ENCODE measurements at regions not wholly inside any gene's neighbourhood (a gene's known extent, or its start where the extent isn't known, plus 50 kb on each side); places are given as distances from the start of the nearest gene placed in this dataset.

DNA sequence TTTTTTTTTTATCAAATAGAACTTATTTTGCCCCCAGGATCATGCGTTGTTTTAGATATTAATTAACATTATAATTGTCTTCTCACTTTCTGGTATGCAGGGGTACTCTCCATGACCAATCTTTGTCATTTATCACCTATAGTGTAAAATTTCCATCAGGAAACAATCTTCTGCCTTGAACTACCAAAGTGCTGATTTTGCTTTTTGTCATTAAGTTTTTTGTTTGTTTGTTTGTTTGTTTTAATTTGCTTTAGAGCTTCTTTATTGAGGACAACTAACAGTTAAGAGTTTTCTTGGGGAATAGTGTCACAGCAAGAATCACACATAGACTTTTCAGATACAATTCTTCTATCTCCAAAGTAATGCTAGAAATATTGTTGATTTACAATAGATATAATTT is 171.2 kb upstream of the PRPS1L1 start:
- H3K4me1 Mint-ChIP-seq = no peaks in the 10 kb centered on the region
- no peak overlapping the region for H3K27ac Mint-ChIP-seq
- no peak for DNase-seq
- H3K4me3 Mint-ChIP-seq = no peak overlapping the region
- H3K9me3 Mint-ChIP-seq = no peaks in the 10 kb centered on the region
- H3K36me3 Mint-ChIP-seq (ENCODE audit: low read depth) = no peaks in the 10 kb centered on the region
- no peaks in the 10 kb centered on the region for H3K27me3 Mint-ChIP-seq
- intact Hi-C loops (cut with micrococcal nuclease) = no loop called here

DNA sequence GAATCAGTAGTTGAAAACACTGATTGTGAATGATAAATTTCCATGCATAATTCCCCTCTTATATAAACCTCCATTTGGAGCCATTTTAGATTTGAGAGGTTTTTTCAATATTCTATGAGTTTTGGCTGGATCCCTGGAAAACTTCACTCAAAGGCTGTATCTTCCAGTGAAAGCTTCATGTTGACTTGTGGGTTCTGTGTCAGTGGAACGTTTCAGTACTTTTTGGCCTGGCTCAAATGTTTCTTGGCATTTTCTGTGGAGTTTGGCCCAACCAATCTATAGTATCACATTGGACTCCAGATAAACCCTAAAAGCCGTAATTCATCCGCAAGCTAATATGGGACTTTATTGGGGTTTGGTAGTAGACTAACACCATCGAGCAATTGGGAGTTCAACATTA is 172.6 kb upstream of the PRPS1L1 start:
- no peak for DNase-seq
- Mint-ChIP-seq H3K27me3 (no peaks in the 10 kb centered on the region), H3K4me3 (no peak overlapping the region), H3K9me3 (no peaks in the 10 kb centered on the region), H3K4me1 (no peaks in the 10 kb centered on the region), H3K27ac (no peak overlapping the region), H3K36me3 (ENCODE audit: low read depth) (no peaks in the 10 kb centered on the region)
- intact Hi-C loops (cut with micrococcal nuclease) = no loop called here

DNA sequence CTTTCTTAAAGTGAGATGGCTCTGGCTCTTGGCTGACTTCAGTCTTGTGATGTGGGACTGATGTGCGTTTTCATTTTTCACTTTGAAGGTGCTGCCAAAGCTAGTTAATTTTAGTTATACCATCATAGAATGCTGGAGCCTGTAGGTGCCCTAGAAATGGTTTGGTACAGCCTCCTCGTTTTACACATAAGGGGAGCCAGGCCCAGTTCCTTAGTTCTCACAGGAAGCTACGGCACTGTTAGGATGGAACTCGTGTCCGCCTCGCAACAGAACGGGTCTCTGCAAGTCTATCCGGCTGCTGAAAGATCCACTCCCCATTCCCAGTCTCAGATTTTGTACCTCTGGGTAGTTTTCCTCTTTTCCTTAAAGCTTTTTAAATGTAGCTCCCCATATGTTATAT is 173.2 kb upstream of the PRPS1L1 start:
- Mint-ChIP-seq H3K27ac (no peak overlapping the region), H3K27me3 (no peaks in the 10 kb centered on the region), H3K4me1 (no peaks in the 10 kb centered on the region), H3K4me3 (no peak overlapping the region), H3K36me3 (ENCODE audit: low read depth) (no peaks in the 10 kb centered on the region), H3K9me3 (no peaks in the 10 kb centered on the region)
- intact Hi-C loops (cut with micrococcal nuclease) = no loop called here
- no peak for DNase-seq

DNA sequence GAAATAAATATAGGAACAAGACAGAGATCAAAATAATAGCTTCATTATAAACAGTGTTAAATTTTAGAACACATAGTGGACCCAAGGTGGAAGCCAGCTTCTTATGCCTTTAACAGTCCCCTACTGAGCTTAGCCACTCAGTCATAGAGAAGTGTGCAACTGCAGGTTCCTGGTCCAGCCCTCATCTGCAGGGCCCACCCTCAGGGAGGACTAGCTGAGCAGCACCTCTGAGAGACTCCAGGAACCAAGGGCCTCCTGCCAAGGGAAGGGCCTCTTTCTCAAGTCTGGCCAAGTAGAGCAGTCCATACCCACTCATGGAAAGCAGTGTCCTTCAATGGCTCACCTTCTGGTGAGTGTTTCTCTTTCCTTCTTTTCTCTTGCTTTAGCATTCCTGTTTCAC is 173.7 kb upstream of the PRPS1L1 start:
- H3K4me1 Mint-ChIP-seq = no peaks in the 10 kb centered on the region
- no peaks in the 10 kb centered on the region for H3K36me3 Mint-ChIP-seq (ENCODE audit: low read depth)
- H3K4me3 Mint-ChIP-seq = no peak overlapping the region
- intact Hi-C loops (cut with micrococcal nuclease) = no loop called here
- H3K27me3 Mint-ChIP-seq = no peaks in the 10 kb centered on the region
- no peak overlapping the region for H3K27ac Mint-ChIP-seq
- DNase-seq = no peak
- H3K9me3 Mint-ChIP-seq = no peaks in the 10 kb centered on the region

DNA sequence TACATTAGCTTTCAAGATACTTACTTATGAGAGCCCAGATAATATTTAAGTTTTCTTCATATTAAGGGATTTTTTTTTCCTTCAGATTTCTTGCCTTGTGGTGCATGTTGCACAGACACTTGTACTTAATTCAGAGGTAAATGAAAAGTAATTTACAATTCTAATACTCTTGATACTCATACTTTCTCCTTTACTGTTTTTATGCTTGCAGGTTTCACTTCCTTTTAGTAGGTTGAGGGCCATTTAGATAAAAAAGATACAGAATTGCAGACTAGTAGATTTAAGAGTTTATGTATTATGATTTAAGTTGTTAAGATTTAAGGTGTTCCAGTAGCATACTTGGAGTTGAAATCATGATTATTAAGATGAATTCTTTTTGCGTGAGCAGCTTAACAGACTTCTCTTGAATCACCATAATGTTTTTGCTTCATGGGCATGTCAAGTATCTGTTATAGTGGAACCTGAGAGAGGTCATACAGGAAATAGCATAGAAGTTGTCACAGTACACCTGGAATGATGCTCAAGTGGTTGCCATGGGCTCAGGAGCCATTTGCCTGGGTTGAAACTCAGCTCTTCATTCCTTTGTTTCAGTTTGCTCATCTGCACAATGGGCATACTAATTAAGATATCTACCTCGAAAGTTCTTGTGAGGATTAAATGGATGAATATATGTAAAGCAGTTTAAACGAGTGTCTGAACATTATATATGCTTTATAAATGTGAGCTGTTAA is 174.8 kb upstream of the PRPS1L1 start:
- Mint-ChIP-seq H3K27me3 (no peaks in the 10 kb centered on the region), H3K4me3 (no peak overlapping the region), H3K4me1 (no peaks in the 10 kb centered on the region), H3K36me3 (ENCODE audit: low read depth) (no peaks in the 10 kb centered on the region), H3K9me3 (no peaks in the 10 kb centered on the region), H3K27ac (no peak overlapping the region)
- DNase-seq = no peak
- intact Hi-C loops (cut with micrococcal nuclease) = no loop called here

DNA sequence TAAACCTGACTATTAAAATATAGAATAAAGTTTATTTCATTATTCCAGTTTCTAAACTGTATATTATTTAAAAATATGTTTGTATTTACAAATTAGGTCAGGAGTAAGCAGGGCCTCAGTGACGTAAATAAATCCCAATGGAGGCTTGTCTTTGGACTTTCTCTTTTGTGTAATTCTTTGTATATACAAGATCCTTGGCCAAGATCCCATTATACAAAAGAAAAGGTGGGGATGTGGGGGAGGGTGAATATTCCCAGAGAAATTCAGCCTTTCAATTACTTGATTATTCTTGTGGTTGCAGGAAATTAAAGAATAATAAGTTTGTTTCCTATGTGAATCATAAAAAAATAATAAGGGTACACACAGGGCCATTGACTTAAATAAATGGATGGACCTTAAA is 178.7 kb upstream of the PRPS1L1 start:
- intact Hi-C loops (cut with micrococcal nuclease) = no loop called here
- Mint-ChIP-seq H3K4me3 (no peak overlapping the region), H3K4me1 (no peaks in the 10 kb centered on the region)

DNA sequence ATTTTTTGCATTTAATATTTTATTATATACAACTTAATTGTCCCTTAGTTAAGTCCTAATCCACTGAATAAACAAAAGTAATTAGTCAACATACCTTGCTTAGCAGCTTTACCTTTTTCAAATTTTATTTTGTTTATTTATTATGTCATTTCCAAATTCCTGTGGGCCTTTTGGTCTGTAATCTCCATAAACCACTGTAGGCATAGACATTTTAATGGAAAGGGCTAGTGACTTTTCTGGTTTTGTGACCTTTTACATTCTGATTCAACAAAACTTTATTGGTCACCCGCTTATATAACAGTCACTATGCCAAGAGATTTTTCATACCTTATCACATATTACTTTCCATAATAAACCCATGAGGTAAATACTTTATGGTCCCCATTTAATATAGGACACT is 181.3 kb upstream of the PRPS1L1 start:
- intact Hi-C loops (cut with micrococcal nuclease) = no loop called here
- Mint-ChIP-seq H3K4me3 (no peak overlapping the region), H3K36me3 (ENCODE audit: low read depth) (no peaks in the 10 kb centered on the region), H3K27me3 (no peaks in the 10 kb centered on the region), H3K4me1 (no peaks in the 10 kb centered on the region), H3K27ac (no peak overlapping the region), H3K9me3 (no peaks in the 10 kb centered on the region)
- no peak for DNase-seq

More for the DNA sequence above, 178.7 kb upstream of the PRPS1L1 start:
- no peaks in the 10 kb centered on the region for H3K9me3 Mint-ChIP-seq
- no peak for DNase-seq
- no peaks in the 10 kb centered on the region for H3K27me3 Mint-ChIP-seq
- no peak overlapping the region for H3K27ac Mint-ChIP-seq
- H3K36me3 Mint-ChIP-seq (ENCODE audit: low read depth) = no peaks in the 10 kb centered on the region

DNA sequence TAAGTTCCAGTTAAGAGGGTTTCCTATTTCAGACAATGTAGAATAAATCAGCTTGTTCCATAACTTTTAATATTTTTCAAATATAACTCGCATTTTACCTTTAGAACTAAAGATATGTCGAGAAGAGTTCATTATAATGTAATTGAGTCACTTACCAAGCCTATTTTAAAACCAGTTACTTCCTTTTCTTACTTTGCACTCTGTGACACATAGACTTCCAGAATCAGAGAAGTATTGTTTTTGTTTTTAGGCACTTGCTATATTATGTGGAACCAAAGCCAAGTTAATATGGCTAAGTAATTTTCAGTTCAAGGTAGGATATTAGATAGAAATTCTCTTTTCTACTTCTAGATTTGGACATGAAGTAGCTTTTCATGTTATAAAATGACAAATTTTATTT is 182.7 kb upstream of the PRPS1L1 start:
- Mint-ChIP-seq H3K4me1 (no peaks in the 10 kb centered on the region), H3K36me3 (ENCODE audit: low read depth) (no peaks in the 10 kb centered on the region), H3K9me3 (no peaks in the 10 kb centered on the region), H3K27ac (no peak overlapping the region), H3K27me3 (no peaks in the 10 kb centered on the region), H3K4me3 (no peak overlapping the region)
- no peak for DNase-seq
- intact Hi-C loops (cut with micrococcal nuclease) = no loop called here

DNA sequence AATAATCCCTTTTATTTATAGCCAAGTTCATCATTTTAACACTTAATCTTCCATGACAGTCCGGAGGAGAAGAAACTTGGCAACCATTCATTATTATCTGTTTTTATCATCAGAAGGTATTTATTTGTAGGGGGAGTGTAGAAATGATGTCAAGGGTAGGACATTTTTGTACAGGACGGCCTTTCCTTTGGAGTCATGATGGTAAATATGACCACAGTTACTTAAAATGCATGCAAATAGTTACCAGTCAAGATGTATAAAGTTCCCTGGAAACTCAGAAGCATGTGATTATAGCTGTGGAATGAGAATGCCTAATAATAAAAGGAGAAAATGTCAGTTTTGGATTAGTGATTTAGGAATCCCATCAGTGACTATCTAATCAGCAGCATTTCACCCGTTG is 183.1 kb upstream of the PRPS1L1 start:
- Mint-ChIP-seq H3K36me3 (ENCODE audit: low read depth) (no peaks in the 10 kb centered on the region), H3K4me1 (no peaks in the 10 kb centered on the region), H3K9me3 (no peaks in the 10 kb centered on the region), H3K27me3 (no peaks in the 10 kb centered on the region), H3K4me3 (no peak overlapping the region), H3K27ac (no peak overlapping the region)
- DNase-seq = no peak
- intact Hi-C loops (cut with micrococcal nuclease) = no loop called here

DNA sequence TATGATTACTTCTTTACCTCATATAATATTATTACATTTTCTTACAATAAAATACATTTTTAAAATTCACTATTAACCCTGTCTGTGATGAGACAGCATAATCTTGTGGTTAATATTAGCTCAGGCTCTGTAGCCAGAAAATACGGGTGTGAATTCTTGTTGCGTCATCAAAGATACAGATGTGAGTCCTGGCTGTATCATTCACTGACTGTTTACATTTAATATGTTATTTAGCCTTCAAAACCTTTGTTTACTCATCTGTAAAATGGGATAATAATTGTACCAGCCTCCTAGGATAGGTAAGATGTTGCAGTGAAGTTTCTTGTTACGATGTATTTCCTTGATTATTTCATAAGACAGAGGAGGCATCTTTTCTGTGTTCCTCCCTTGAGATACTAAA is 184.7 kb upstream of the PRPS1L1 start:
- peaks cover 2% of the 10 kb centered on the region for H3K27me3 Mint-ChIP-seq
- no peak overlapping the region for H3K4me3 Mint-ChIP-seq
- H3K4me1 Mint-ChIP-seq = no peaks in the 10 kb centered on the region
- H3K27ac Mint-ChIP-seq = no peak overlapping the region
- no peak for DNase-seq
- no peaks in the 10 kb centered on the region for H3K36me3 Mint-ChIP-seq (ENCODE audit: low read depth)
- H3K9me3 Mint-ChIP-seq = no peaks in the 10 kb centered on the region
- intact Hi-C loops (cut with micrococcal nuclease) = no loop called here

DNA sequence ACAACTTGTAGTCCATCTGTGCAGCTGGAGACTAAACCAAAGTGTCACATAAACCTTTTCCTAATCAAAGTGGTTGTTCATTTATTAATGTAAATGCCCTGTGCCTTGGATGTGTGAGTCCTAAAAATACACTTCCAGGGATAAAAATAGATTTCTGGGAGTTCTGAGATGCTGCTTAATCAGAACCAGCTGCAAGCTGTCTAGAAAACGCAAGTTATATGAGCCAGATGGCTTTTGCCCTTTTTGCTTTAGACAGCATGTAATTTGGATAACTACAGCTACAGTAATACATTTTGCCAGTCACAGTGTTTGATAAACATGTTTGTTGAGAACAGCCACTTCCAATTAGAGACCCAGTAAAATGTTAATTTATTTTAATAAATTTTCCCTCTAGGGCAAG is 185.1 kb upstream of the PRPS1L1 start:
- Mint-ChIP-seq H3K27ac (no peak overlapping the region), H3K4me3 (no peak overlapping the region), H3K36me3 (ENCODE audit: low read depth) (no peaks in the 10 kb centered on the region), H3K27me3 (peaks cover 2% of the 10 kb centered on the region), H3K9me3 (no peaks in the 10 kb centered on the region), H3K4me1 (no peaks in the 10 kb centered on the region)
- DNase-seq = no peak
- intact Hi-C loops (cut with micrococcal nuclease) = no loop called here

DNA sequence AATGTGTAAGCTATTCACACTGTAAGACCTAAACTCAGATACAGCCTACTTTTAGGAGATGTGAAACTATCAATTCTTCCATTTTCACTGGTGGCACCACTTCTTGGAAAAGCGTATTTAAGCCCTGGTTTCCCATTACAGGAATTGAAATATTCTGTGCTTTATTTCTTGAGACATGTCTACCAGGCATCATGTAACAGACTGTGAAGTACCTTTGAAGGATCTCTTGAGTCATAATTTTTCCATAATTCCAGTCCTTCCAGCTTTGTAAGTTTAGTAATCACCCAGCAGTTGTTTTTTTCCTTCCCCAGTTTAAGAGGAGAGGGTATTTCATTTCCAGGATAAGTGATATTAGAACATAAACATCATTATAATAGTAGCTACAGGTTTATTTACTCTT is 186.0 kb upstream of the PRPS1L1 start:
- intact Hi-C loops (cut with micrococcal nuclease) = no loop called here
- no peaks in the 10 kb centered on the region for H3K36me3 Mint-ChIP-seq (ENCODE audit: low read depth)
- H3K27me3 Mint-ChIP-seq = peaks cover 2% of the 10 kb centered on the region
- H3K9me3 Mint-ChIP-seq = no peaks in the 10 kb centered on the region
- no peak overlapping the region for H3K4me3 Mint-ChIP-seq
- no peaks in the 10 kb centered on the region for H3K4me1 Mint-ChIP-seq
- no peak overlapping the region for H3K27ac Mint-ChIP-seq
- DNase-seq = no peak

DNA sequence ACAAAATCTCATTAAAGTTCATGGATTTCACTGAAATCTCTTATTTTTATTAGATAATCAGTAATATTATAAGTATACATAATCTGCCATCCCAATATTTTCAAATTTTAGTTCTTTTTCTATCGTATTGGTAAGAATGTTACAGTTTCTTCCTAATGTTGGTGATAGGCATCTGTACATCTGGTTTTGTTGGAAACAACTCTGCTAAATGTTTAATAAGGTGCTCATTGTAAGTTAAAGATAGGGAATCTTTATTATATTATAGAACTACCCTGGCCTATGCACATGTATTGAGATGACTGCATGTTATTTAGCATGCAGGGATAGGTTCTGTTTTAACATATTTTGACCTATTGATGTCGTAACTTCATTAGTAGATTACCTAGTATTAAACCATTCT is 188.6 kb upstream of the PRPS1L1 start:
- Mint-ChIP-seq H3K9me3 (no peaks in the 10 kb centered on the region), H3K27me3 (peaks cover 2% of the 10 kb centered on the region), H3K27ac (no peak overlapping the region), H3K4me1 (no peaks in the 10 kb centered on the region), H3K4me3 (no peak overlapping the region), H3K36me3 (ENCODE audit: low read depth) (no peaks in the 10 kb centered on the region)
- DNase-seq = no peak
- intact Hi-C loops (cut with micrococcal nuclease) = no loop called here

DNA sequence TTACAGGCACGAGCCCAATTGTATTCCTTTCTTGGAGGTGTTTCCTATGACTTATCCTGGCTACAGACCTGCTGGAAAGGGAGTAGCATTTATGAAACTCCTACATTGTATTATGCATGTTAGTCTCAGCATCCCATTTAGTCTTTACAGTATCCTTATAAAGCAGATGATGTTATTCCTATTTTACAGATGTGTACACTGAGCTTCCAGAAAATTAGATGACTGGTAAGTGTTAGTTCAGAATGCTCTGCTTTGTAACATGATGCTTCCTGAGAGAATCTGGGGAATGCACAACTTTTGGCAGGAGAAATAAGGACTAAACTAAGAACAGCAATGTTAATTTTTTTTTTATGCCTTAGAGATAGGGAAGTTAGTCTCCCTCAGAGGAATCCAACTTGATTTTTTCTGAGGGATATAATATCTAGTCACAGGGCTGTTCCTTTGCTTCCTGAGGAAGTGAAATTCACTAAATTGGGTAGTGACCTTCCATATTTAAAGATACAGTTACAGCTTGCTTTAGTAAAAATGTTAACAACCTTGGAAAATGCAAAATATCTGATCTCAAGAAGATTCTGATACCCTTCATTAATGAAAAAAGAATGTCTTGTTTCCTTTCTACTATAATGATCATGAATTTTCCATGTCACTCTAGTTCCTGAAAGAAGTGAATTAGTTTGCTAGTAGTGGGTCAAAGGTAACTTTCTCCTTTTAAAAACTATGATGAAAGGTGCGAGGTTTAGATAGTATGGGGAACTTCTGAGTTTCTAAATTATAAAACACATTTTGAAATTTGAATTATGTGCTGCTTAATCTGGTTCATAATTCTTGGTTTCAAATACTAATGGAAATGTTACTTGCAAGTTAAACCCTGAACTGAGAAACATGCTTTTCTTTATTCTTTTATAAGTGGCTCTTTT is 194.0 kb upstream of the PRPS1L1 start:
- no peak for DNase-seq
- Mint-ChIP-seq H3K4me1 (no peaks in the 10 kb centered on the region), H3K9me3 (no peaks in the 10 kb centered on the region), H3K4me3 (no peak overlapping the region), H3K36me3 (ENCODE audit: low read depth) (no peaks in the 10 kb centered on the region), H3K27ac (no peak overlapping the region), H3K27me3 (no peaks in the 10 kb centered on the region)
- intact Hi-C loops (cut with micrococcal nuclease) = no loop called here
